SK-N-SH (cell line): ENCODE measurements at regions not wholly inside any gene's neighbourhood (a gene's known extent, or its start where the extent isn't known, plus 50 kb on each side); places are given as distances from the start of the nearest gene placed in this dataset.
A peak's percentile ranks its signal among the peaks of the same experiment; 100 is the strongest.

Experiments used
- CTCF ChIA-PET: fragments of 300-600, 350-600 bp; formaldehyde crosslinking; extraction: SDS; loops from one replicate; lab custom pipeline; 2021; lab: Yijun Ruan, JAX
- POLR2A ChIA-PET: fragments of 350-600 bp; sonication (Branson Sonifier 250); formaldehyde crosslinking; extraction: SDS; loops from one replicate; lab custom pipeline; 2020; ENCODE audit warnings: antibody characterized with exemption, inconsistent platforms; lab: Yijun Ruan, JAX
- DNase-seq: peaks from one replicate; pipeline ENCODE4 v3.0.0; 2012
- H2AFZ ChIP-seq: fragments of 200-600 bp; sonication (generic); 2 replicates; pipeline ENCODE4 v1.8.1; 2016; ENCODE audit warnings: antibody characterized with exemption, mild to moderate bottlenecking, low read depth
- H3F3A ChIP-seq: fragments of 200-600 bp; sonication (generic); replicated peaks from 2 replicates; pipeline ENCODE3; 2016; ENCODE audit warnings: antibody characterized with exemption, mild to moderate bottlenecking; ENCODE audit not compliant: insufficient read depth
- H3K27ac ChIP-seq, 2 experiments: fragments of 200-500 bp in 1 of 2; fragments of 200-600 bp in 1 of 2; sonication (Bioruptor generic) in 1 of 2; sonication (generic), shearing (Covaris generic) in 1 of 2; 2 replicates each; pipeline versions ENCODE4 v1.5.1 to v1.6.1; 2014 to 2016; ENCODE audit warnings: low read depth in 2 of 2, inconsistent platforms in 1 of 2, low read length in 1 of 2, mild to moderate bottlenecking in 1 of 2, mixed read lengths in 1 of 2
- H3K27me3 ChIP-seq: fragments of 200-600 bp; sonication (generic), shearing (Covaris generic); 2 replicates; pipeline ENCODE4 v1.6.1; 2016; ENCODE audit warnings: mixed run types; ENCODE audit not compliant: insufficient read depth
- H3K36me3 ChIP-seq, 2 experiments: fragments of 200-500 bp in 1 of 2; fragments of 200-600 bp in 1 of 2; sonication (Bioruptor generic) in 1 of 2; sonication (generic) in 1 of 2; replicated peaks in 1 of 2; 2 replicates each; pipeline versions ENCODE3 to v1.5.1; 2014 to 2016; ENCODE audit warnings: low read length in 1 of 2, mild to moderate bottlenecking in 1 of 2; ENCODE audit not compliant: insufficient read depth in 2 of 2, control insufficient read depth in 1 of 2
- H3K4me1 ChIP-seq, 2 experiments: fragments of 200-500 bp in 1 of 2; fragments of 200-600 bp in 1 of 2; sonication (Bioruptor generic) in 1 of 2; sonication (generic), shearing (Covaris generic) in 1 of 2; 2 replicates each; pipeline versions ENCODE4 v1.5.1 to v1.6.1; 2014 to 2016; ENCODE audit warnings: low read depth in 1 of 2, low read length in 1 of 2, mixed run types in 1 of 2; ENCODE audit not compliant: insufficient read depth in 2 of 2, control insufficient read depth in 1 of 2
- H3K4me2 ChIP-seq: fragments of 200-600 bp; sonication (generic), shearing (Covaris generic); 2 replicates; pipeline ENCODE4 v1.6.1; 2017; ENCODE audit warnings: mixed run types
- H3K4me3 ChIP-seq, 2 experiments: fragments of 200-500 bp in 1 of 2; fragments of 200-600 bp in 1 of 2; sonication (Bioruptor generic) in 1 of 2; sonication (generic), shearing (Covaris generic) in 1 of 2; 2 replicates each; pipeline versions ENCODE4 v1.5.1 to v1.8.1; 2014 to 2016; ENCODE audit warnings: low read depth in 2 of 2, inconsistent platforms in 1 of 2, low read length in 1 of 2, mild to moderate bottlenecking in 1 of 2, mixed read lengths in 1 of 2, moderate library complexity in 1 of 2
- H3K79me2 ChIP-seq: fragments of 200-600 bp; sonication (generic); 2 replicates; pipeline ENCODE4 v1.8.1; 2017; ENCODE audit warnings: mild to moderate bottlenecking; ENCODE audit not compliant: insufficient read depth
- H3K9ac ChIP-seq: fragments of 200-600 bp; sonication (generic); 2 replicates; pipeline ENCODE4 v1.6.1; 2017; ENCODE audit warnings: mixed run types
- H3K9me2 ChIP-seq: fragments of 200-600 bp; sonication (generic); 2 replicates; pipeline ENCODE4 v1.6.1; 2017; ENCODE audit warnings: mixed run types
- H3K9me3 ChIP-seq: fragments of 200-600 bp; sonication (generic); 2 replicates; pipeline ENCODE4 v1.6.1; 2017; ENCODE audit warnings: mixed run types, mild to moderate bottlenecking, moderate library complexity
- H4K20me1 ChIP-seq: fragments of 200-600 bp; sonication (generic); 2 replicates; pipeline ENCODE4 v1.6.1; 2017; ENCODE audit warnings: mild to moderate bottlenecking, mixed run types; ENCODE audit not compliant: insufficient read depth
- CTCF ChIP-seq: fragments of 200-600 bp; sonication (generic); IDR thresholded peaks from 2 replicates; pipeline ENCODE4 v1.6.1; 2017; ENCODE audit warnings: antibody characterized with exemption, mild to moderate bottlenecking, moderate library complexity
- MAX ChIP-seq: IDR thresholded peaks from 2 replicates; pipeline ENCODE4 v1.4.0; 2012; ENCODE audit warnings: low read depth
- MEF2A ChIP-seq: IDR thresholded peaks from 2 replicates; pipeline ENCODE4 v1.4.0; 2012; ENCODE audit warnings: low read depth, borderline replicate concordance
- RAD21 ChIP-seq: IDR thresholded peaks from 2 replicates; pipeline ENCODE4 v1.6.1; 2012; ENCODE audit warnings: mild to moderate bottlenecking, low read length
- RCOR1 ChIP-seq: fragments of 150-350 bp; IDR thresholded peaks from 2 replicates; pipeline ENCODE4 v1.6.1; 2017; ENCODE audit warnings: antibody characterized with exemption, low read length
- RFX5 ChIP-seq: IDR thresholded peaks from 2 replicates; pipeline ENCODE4 v1.6.1; 2012; ENCODE audit warnings: mild to moderate bottlenecking, improper control_type of control experiment, low read length
- SMC3 ChIP-seq: IDR thresholded peaks from 2 replicates; pipeline ENCODE4 v1.6.1; 2012; ENCODE audit warnings: low read depth, low read length, improper control_type of control experiment
- TEAD4 ChIP-seq: IDR thresholded peaks from 2 replicates; pipeline ENCODE4 v1.4.0; 2012; ENCODE audit warnings: mild to moderate bottlenecking, borderline replicate concordance; ENCODE audit not compliant: insufficient read depth
- WGBS: methylation state at CpG from one replicate; pipeline ENCODE4 v1.1.6; 2017; ENCODE audit warnings: low lambda C conversion rate; 5-methylcytosine and 5-hydroxymethylcytosine counted together

- TF ChIP-seq RAD21 (no peak), RCOR1 (no peak)
These were observed 124.3 kb downstream of the MRPS30 start (continued) for GRCh38 chr5:44932922-44933585.

- no peak overlapping the region for H3K4me2 ChIP-seq
- no peaks in the 10 kb centered on the region for H3F3A ChIP-seq
- no peak overlapping the region for H3K27ac ChIP-seq
- H4K20me1 ChIP-seq: no peaks in the 10 kb centered on the region
- 0% methylated on average over 3 of the region's 3 CpGs for WGBS
- no peaks in the 10 kb centered on the region for H3K4me1 ChIP-seq
- TF ChIP-seq SMC3 (no peak), RCOR1 (no peak), RFX5 (no peak), MEF2A (no peak), TEAD4 (no peak)
- H3K79me2 ChIP-seq: no peaks in the 10 kb centered on the region
- no peak overlapping the region for H3K9ac ChIP-seq
- H3K9me3 ChIP-seq: no peaks in the 10 kb centered on the region
- H3K36me3 ChIP-seq: no peaks in the 10 kb centered on the region
- DNase-seq: no peak
- ChIA-PET POLR2A (no interaction called here), CTCF (interaction anchor here (0.6 to 1.7 kb wide), 2 partner anchors 19 to 59 kb away, joined by 3 to 4 read pairs; no protein-coding TSS in a partner anchor)
- no peaks in the 10 kb centered on the region for H3K9me2 ChIP-seq
- no peaks in the 10 kb centered on the region for H3K27me3 ChIP-seq
- H3K4me3 ChIP-seq: no peak overlapping the region
- H2AFZ ChIP-seq: no peak overlapping the region
These were observed 124.9 kb downstream of the MRPS30 start for GRCh38 chr5:44933686-44934085.

- no peaks in the 10 kb centered on the region for H3K9me2 ChIP-seq
- H3F3A ChIP-seq: no peaks in the 10 kb centered on the region
- H3K27ac ChIP-seq: no peak overlapping the region
- no peaks in the 10 kb centered on the region for H3K4me1 ChIP-seq
- H3K36me3 ChIP-seq: no peaks in the 10 kb centered on the region
- H3K9me3 ChIP-seq: no peaks in the 10 kb centered on the region
- no peak overlapping the region for H3K4me2 ChIP-seq
- no peak for DNase-seq
- ChIA-PET POLR2A (no interaction called here), CTCF (interaction anchor here (1.7 kb wide), 1 partner anchor 17 kb away, joined by 4 read pairs; no protein-coding TSS in a partner anchor)
- H3K4me3 ChIP-seq: no peak overlapping the region; a peak in 1 of 4 replicates
- peak; percentile 19; the same call in 1 of the 2 replicates for TF ChIP-seq CTCF
- no peak for TF ChIP-seq MAX
- no peak overlapping the region for H2AFZ ChIP-seq
- no peaks in the 10 kb centered on the region for H4K20me1 ChIP-seq
- no peaks in the 10 kb centered on the region for H3K27me3 ChIP-seq
- H3K9ac ChIP-seq: no peak overlapping the region
- WGBS: no CpG with 5 or more reads among the region's 1 CpG
- H3K79me2 ChIP-seq: no peaks in the 10 kb centered on the region
These were observed 126.5 kb downstream of the MRPS30 start for GRCh38 chr5:44935262-44935661.
